Left ventricle myocardium inferior (tissue), 1 donor: ENCODE measurements at regions not wholly inside any gene's neighbourhood (a gene's known extent, or its start where the extent isn't known, plus 50 kb on each side); places are given as distances from the start of the nearest gene placed in this dataset.
"Not testable (repeated sequence)": the region's sequence is repeated elsewhere in the genome, so short reads cannot be mapped to it uniquely, and the experiment has no call there.

Experiments
- DNase-seq: peaks from one replicate; pipeline ENCODE4 v3.0.0-alpha.2; 2020
- H3K27ac ChIP-seq: fragments of 200-600 bp; replicated peaks from 2 replicates; pipeline ENCODE4 v1.8.0; 2021
- H3K27me3 ChIP-seq: fragments of 200-600 bp; 2 replicates; pipeline ENCODE4 v1.8.0; 2021; ENCODE audit warnings: low read depth
- H3K36me3 ChIP-seq: fragments of 200-600 bp; 2 replicates; pipeline ENCODE4 v1.8.0; 2021
- H3K4me1 ChIP-seq: fragments of 200-600 bp; 2 replicates; pipeline ENCODE4 v1.8.0; 2021
- H3K4me3 ChIP-seq: fragments of 200-600 bp; 2 replicates; pipeline ENCODE4 v1.8.0; 2021; ENCODE audit warnings: mild to moderate bottlenecking, moderate library complexity
- H3K9me3 ChIP-seq: fragments of 200-600 bp; replicated peaks from 2 replicates; pipeline ENCODE4 v1.8.0; 2021
- CTCF ChIP-seq: fragments of 200-600 bp; IDR thresholded peaks from 2 replicates; pipeline ENCODE4 v1.8.0; 2021; ENCODE audit warnings: antibody characterized with exemption, mild to moderate bottlenecking, borderline replicate concordance
- intact Hi-C: fragments of 100-400 bp; cut with micrococcal nuclease; formaldehyde crosslinking; loops from one replicate; pipeline ENCODE4 v1.11.0; 2022
- donor health status: DM: no; HTN: yes; CAD: no; lungs with severe emphysema.

GRCh38 chr20:16863303-16863702, 115.1 kb downstream of the OTOR start:
- Histone ChIP-seq H3K27me3 (no peaks in the 10 kb centered on the region), H3K4me1 (no peaks in the 10 kb centered on the region), H3K9me3 (no peaks in the 10 kb centered on the region), H3K27ac (no peak overlapping the region), H3K36me3 (no peaks in the 10 kb centered on the region), H3K4me3 (no peak overlapping the region)
- DNase-seq = no peak
- intact Hi-C loops = no loop called here
- TF ChIP-seq CTCF = no peak

GRCh38 chr20:16864069-16864468, 115.9 kb downstream of the OTOR start:
- no peak for TF ChIP-seq CTCF
- no peak for DNase-seq
- H3K27ac ChIP-seq = no peak overlapping the region
- no peak overlapping the region for H3K4me3 ChIP-seq
- no peaks in the 10 kb centered on the region for H3K27me3 ChIP-seq
- no peaks in the 10 kb centered on the region for H3K36me3 ChIP-seq
- H3K9me3 ChIP-seq = no peaks in the 10 kb centered on the region
- intact Hi-C loops = no loop called here
- no peaks in the 10 kb centered on the region for H3K4me1 ChIP-seq

GRCh38 chr20:16864963-16865362, 116.8 kb downstream of the OTOR start:
- Histone ChIP-seq H3K9me3 (no peaks in the 10 kb centered on the region), H3K4me1 (no peaks in the 10 kb centered on the region), H3K27me3 (no peaks in the 10 kb centered on the region), H3K36me3 (no peaks in the 10 kb centered on the region), H3K27ac (no peak overlapping the region), H3K4me3 (no peak overlapping the region)
- no peak for TF ChIP-seq CTCF
- no peak for DNase-seq
- intact Hi-C loops = no loop called here

- no peak for DNase-seq
- no peaks in the 10 kb centered on the region for H3K9me3 ChIP-seq
- H3K36me3 ChIP-seq = no peaks in the 10 kb centered on the region
These were observed 117.2 kb downstream of the OTOR start for GRCh38 chr20:16865406-16865805.

GRCh38 chr20:16873124-16873523, 125.0 kb downstream of the OTOR start:
- DNase-seq, H3K4me3 ChIP-seq, H3K9me3 ChIP-seq, H3K27me3 ChIP-seq, H3K4me1 ChIP-seq, H3K36me3 ChIP-seq, H3K27ac ChIP-seq, intact Hi-C loops: not testable (repeated sequence)

More at GRCh38 chr20:16865406-16865805, 117.2 kb downstream of the OTOR start:
- Histone ChIP-seq H3K27me3 (no peaks in the 10 kb centered on the region), H3K4me3 (no peak overlapping the region), H3K27ac (no peak overlapping the region), H3K4me1 (no peaks in the 10 kb centered on the region)
- no peak for TF ChIP-seq CTCF
- intact Hi-C loops = no loop called here

- H3K36me3 ChIP-seq = no peaks in the 10 kb centered on the region
- H3K4me1 ChIP-seq = no peaks in the 10 kb centered on the region
- no peaks in the 10 kb centered on the region for H3K9me3 ChIP-seq
- H3K27ac ChIP-seq = no peak overlapping the region
- no peaks in the 10 kb centered on the region for H3K27me3 ChIP-seq
- intact Hi-C loops = no loop called here
- no peak overlapping the region for H3K4me3 ChIP-seq
- TF ChIP-seq CTCF = no peak
- DNase-seq = no peak
These were observed 128.9 kb downstream of the OTOR start for GRCh38 chr20:16877053-16877554.
